Nephron progenitor cell (in vitro differentiated cells): ENCODE measurements at regions not wholly inside any gene's neighbourhood (a gene's known extent, or its start where the extent isn't known, plus 50 kb on each side); places are given as distances from the start of the nearest gene placed in this dataset.

Experiments
- DNase-seq: peaks from one replicate; pipeline ENCODE4 v3.0.0; 2021
- H3K27ac Mint-ChIP-seq: 2 replicates; pipeline ENCODE4 v1.8.0; 2021; ENCODE audit warnings: mild to moderate bottlenecking, moderate library complexity, mixed read lengths
- H3K27me3 Mint-ChIP-seq: 2 replicates; pipeline ENCODE4 v1.8.0; 2021; ENCODE audit warnings: mild to moderate bottlenecking, low read depth, mixed read lengths; ENCODE audit not compliant: poor library complexity
- H3K36me3 Mint-ChIP-seq: 2 replicates; pipeline ENCODE4 v1.8.0; 2021; ENCODE audit warnings: low read depth, mixed read lengths
- H3K4me1 Mint-ChIP-seq: 2 replicates; pipeline ENCODE4 v1.8.0; 2021; ENCODE audit warnings: mixed read lengths
- H3K4me3 Mint-ChIP-seq: 2 replicates; pipeline ENCODE4 v1.8.0; 2021; ENCODE audit warnings: mild to moderate bottlenecking, moderate library complexity, mixed read lengths
- H3K9me3 Mint-ChIP-seq: 2 replicates; pipeline ENCODE4 v1.8.0; 2021; ENCODE audit warnings: mild to moderate bottlenecking, moderate library complexity, mixed read lengths
- CTCF ChIP-seq: fragments of 200-600 bp; sonication (generic); IDR thresholded peaks from 2 replicates; pipeline ENCODE4 v1.5.0; 2021; ENCODE audit warnings: antibody characterized with exemption

GRCh38 chr2:203606051-203606450, 71.0 kb upstream of the RAPH1 start:
- H3K4me1 Mint-ChIP-seq: no peaks in the 10 kb centered on the region
- TF ChIP-seq CTCF: no peak
- no peak overlapping the region for H3K27ac Mint-ChIP-seq
- no peak for DNase-seq
- H3K4me3 Mint-ChIP-seq: no peak overlapping the region
- H3K27me3 Mint-ChIP-seq: no peaks in the 10 kb centered on the region
- no peaks in the 10 kb centered on the region for H3K9me3 Mint-ChIP-seq
- H3K36me3 Mint-ChIP-seq: no peaks in the 10 kb centered on the region

- Mint-ChIP-seq H3K9me3 (no peaks in the 10 kb centered on the region), H3K27ac (no peak overlapping the region), H3K4me3 (no peak overlapping the region), H3K4me1 (peaks cover 17% of the 10 kb centered on the region), H3K36me3 (no peaks in the 10 kb centered on the region), H3K27me3 (no peaks in the 10 kb centered on the region)
- TF ChIP-seq CTCF: no peak
- no peak for DNase-seq
Observed at GRCh38 chr2:203610558-203610957, 75.5 kb upstream of the RAPH1 start.

- no peak for TF ChIP-seq CTCF
- H3K27me3 Mint-ChIP-seq: no peaks in the 10 kb centered on the region
- no peaks in the 10 kb centered on the region for H3K9me3 Mint-ChIP-seq
- H3K4me3 Mint-ChIP-seq: no peak overlapping the region
- peaks cover 27% of the 10 kb centered on the region for H3K4me1 Mint-ChIP-seq
- H3K27ac Mint-ChIP-seq: no peak overlapping the region
- no peaks in the 10 kb centered on the region for H3K36me3 Mint-ChIP-seq
- DNase-seq: no peak
Observed at GRCh38 chr2:203612246-203612645, 77.1 kb upstream of the RAPH1 start.

- H3K9me3 Mint-ChIP-seq: peaks cover 28% of the 10 kb centered on the region
- peaks cover 42% of the 10 kb centered on the region for H3K4me1 Mint-ChIP-seq
- DNase-seq: no peak
- TF ChIP-seq CTCF: no peak
- no peaks in the 10 kb centered on the region for H3K27me3 Mint-ChIP-seq
- H3K4me3 Mint-ChIP-seq: no peak overlapping the region
- H3K27ac Mint-ChIP-seq: no peak overlapping the region
- H3K36me3 Mint-ChIP-seq: peaks cover 5% of the 10 kb centered on the region
Observed at GRCh38 chr2:203619267-203619878, 84.3 kb upstream of the RAPH1 start.

GRCh38 chr2:203621981-203622515, 84.4 kb upstream of the CD28 start:
- Mint-ChIP-seq H3K27ac (no peak overlapping the region), H3K27me3 (no peaks in the 10 kb centered on the region), H3K4me1 (peaks cover 31% of the 10 kb centered on the region), H3K9me3 (peaks cover 28% of the 10 kb centered on the region), H3K36me3 (peaks cover 5% of the 10 kb centered on the region), H3K4me3 (no peak overlapping the region)
- no peak for TF ChIP-seq CTCF
- no peak for DNase-seq

- Mint-ChIP-seq H3K4me1 (peaks cover 30% of the 10 kb centered on the region), H3K27me3 (no peaks in the 10 kb centered on the region), H3K9me3 (peaks cover 22% of the 10 kb centered on the region), H3K4me3 (no peak overlapping the region), H3K36me3 (no peaks in the 10 kb centered on the region), H3K27ac (no peak overlapping the region)
- no peak for DNase-seq
- no peak for TF ChIP-seq CTCF
Observed at GRCh38 chr2:203623096-203623495, 83.3 kb upstream of the CD28 start.
